HEK293T (cell line): ENCODE measurements at regions not wholly inside any gene's neighbourhood (a gene's known extent, or its start where the extent isn't known, plus 50 kb on each side); places are given as distances from the start of the nearest gene placed in this dataset.
"Not testable (repeated sequence)": the region's sequence is repeated elsewhere in the genome, so short reads cannot be mapped to it uniquely, and the experiment has no call there.

Experiments
- CTCF ChIA-PET: fragments of 350-600 bp; formaldehyde crosslinking; extraction: SDS; loops from one replicate; lab custom pipeline; 2021; ENCODE audit warnings: antibody characterized with exemption, inconsistent platforms; lab: Yijun Ruan, JAX
- POLR2A ChIA-PET: fragments of 350-600 bp; formaldehyde crosslinking; extraction: SDS; loops from one replicate; lab custom pipeline; 2020; ENCODE audit warnings: antibody characterized with exemption, inconsistent platforms; lab: Yijun Ruan, JAX
- DNase-seq: peaks from one replicate; pipeline ENCODE4 v3.0.0; 2012; ENCODE audit warnings: mixed read lengths; ENCODE audit errors: extremely low spot score
- ARNT ChIP-seq: fragments of 450-650 bp; IDR thresholded peaks from 2 replicates; pipeline ENCODE4 v1.6.1; 2017; ENCODE audit warnings: mild to moderate bottlenecking
- BHLHE40 ChIP-seq: fragments of 450-650 bp; IDR thresholded peaks from 2 replicates; pipeline ENCODE4 v1.6.1; 2016; ENCODE audit warnings: mild to moderate bottlenecking, moderate library complexity, borderline replicate concordance
- CTBP1 ChIP-seq: fragments of 450-650 bp; IDR thresholded peaks from 2 replicates; pipeline ENCODE4 v1.6.1; 2016; ENCODE audit warnings: borderline replicate concordance
- ELF4 ChIP-seq: fragments of 450-650 bp; IDR thresholded peaks from 2 replicates; pipeline ENCODE4 v1.6.1; 2017; ENCODE audit warnings: antibody characterized with exemption
- FOXA1 ChIP-seq: fragments of 450-650 bp; IDR thresholded peaks from 2 replicates; pipeline ENCODE4 v1.6.1; 2016; ENCODE audit warnings: mild to moderate bottlenecking
- FOXK2 ChIP-seq: fragments of 450-650 bp; IDR thresholded peaks from 2 replicates; pipeline ENCODE4 v1.6.1; 2016; ENCODE audit warnings: mild to moderate bottlenecking
- FOXM1 ChIP-seq: fragments of 450-650 bp; IDR thresholded peaks from 2 replicates; pipeline ENCODE4 v1.6.1; 2017; ENCODE audit warnings: mild to moderate bottlenecking, borderline replicate concordance
- HDGF ChIP-seq: fragments of 450-650 bp; IDR thresholded peaks from 2 replicates; pipeline ENCODE4 v1.6.1; 2017; ENCODE audit warnings: antibody characterized with exemption, borderline replicate concordance
- L3MBTL2 ChIP-seq: fragments of 450-650 bp; conservative IDR thresholded peaks from 2 replicates; pipeline ENCODE4 v1.6.1; 2016; ENCODE audit warnings: mild to moderate bottlenecking
- LEF1 ChIP-seq: fragments of 450-650 bp; IDR thresholded peaks from 2 replicates; pipeline ENCODE4 v1.6.1; 2017; ENCODE audit warnings: mild to moderate bottlenecking, borderline replicate concordance
- NFRKB ChIP-seq: fragments of 450-650 bp; IDR thresholded peaks from 2 replicates; pipeline ENCODE4 v1.6.1; 2016; ENCODE audit warnings: mild to moderate bottlenecking, moderate library complexity
- PKNOX1 ChIP-seq: fragments of 450-650 bp; IDR thresholded peaks from 2 replicates; pipeline ENCODE4 v1.6.1; 2016
- SP1 ChIP-seq: fragments of 450-650 bp; IDR thresholded peaks from 2 replicates; pipeline ENCODE4 v1.6.1; 2017
- SUZ12 ChIP-seq: fragments of 450-650 bp; IDR thresholded peaks from 2 replicates; pipeline ENCODE4 v1.6.1; 2016; ENCODE audit warnings: mild to moderate bottlenecking
- TARDBP ChIP-seq: fragments of 450-650 bp; IDR thresholded peaks from 2 replicates; pipeline ENCODE4 v1.6.1; 2016
- ZNF384 ChIP-seq: fragments of 450-650 bp; IDR thresholded peaks from 2 replicates; pipeline ENCODE4 v1.6.1; 2016

GRCh38 chr9:18274693-18275092, 199.3 kb upstream of the ADAMTSL1 start:
- TF ChIP-seq FOXM1: no peak
- TF ChIP-seq FOXK2: no peak
- TF ChIP-seq SP1: no peak
- no peak for TF ChIP-seq L3MBTL2
- no peak for TF ChIP-seq NFRKB
- ChIA-PET CTCF (no interaction called here), POLR2A (no interaction called here)
- no peak for DNase-seq

- ChIA-PET POLR2A (no interaction called here), CTCF (no interaction called here)
- DNase-seq: no peak
- no peak for TF ChIP-seq FOXK2
- TF ChIP-seq TARDBP: no peak
- TF ChIP-seq HDGF: no peak
- TF ChIP-seq PKNOX1: no peak
- TF ChIP-seq BHLHE40: no peak
- TF ChIP-seq NFRKB: no peak
- TF ChIP-seq ZNF384: no peak
- no peak for TF ChIP-seq ARNT
- TF ChIP-seq SUZ12: no peak
- no peak for TF ChIP-seq CTBP1
These were observed 198.5 kb upstream of the ADAMTSL1 start for GRCh38 chr9:18275313-18275990.

- CTCF ChIA-PET: no interaction called here
- DNase-seq: no peak
- TF ChIP-seq NFRKB (no peak), FOXA1 (no peak), HDGF (no peak), SUZ12 (no peak), CTBP1 (no peak), L3MBTL2 (no peak), LEF1 (no peak), BHLHE40 (no peak), ZNF384 (no peak), SP1 (no peak), ELF4 (no peak), ARNT (no peak), FOXM1 (no peak), FOXK2 (no peak)
- POLR2A ChIA-PET: no interaction called here
These were observed 192.7 kb upstream of the ADAMTSL1 start for GRCh38 chr9:18281291-18281690.

DNA sequence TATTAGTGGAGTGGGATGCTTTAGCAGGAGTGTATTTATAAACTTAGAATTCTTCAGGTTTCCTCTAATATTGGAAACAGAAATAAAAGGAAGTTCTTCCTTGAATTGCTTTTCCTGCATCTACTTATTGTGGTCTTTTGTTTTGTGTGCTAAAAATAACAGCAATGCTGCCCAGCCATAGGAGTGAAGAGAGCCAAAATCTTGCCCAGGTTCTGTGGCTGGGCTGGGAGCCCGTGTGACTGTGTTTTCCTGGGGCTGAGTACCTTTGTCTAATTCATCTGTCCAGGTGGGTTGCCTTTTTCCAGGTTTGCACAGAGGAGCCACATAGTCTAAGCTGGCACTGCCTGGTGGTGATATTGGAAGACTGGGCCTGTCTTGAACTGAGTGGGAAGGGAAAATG, 179.7 kb upstream of the ADAMTSL1 start:
- ChIA-PET CTCF (no interaction called here), POLR2A (no interaction called here)

DNA sequence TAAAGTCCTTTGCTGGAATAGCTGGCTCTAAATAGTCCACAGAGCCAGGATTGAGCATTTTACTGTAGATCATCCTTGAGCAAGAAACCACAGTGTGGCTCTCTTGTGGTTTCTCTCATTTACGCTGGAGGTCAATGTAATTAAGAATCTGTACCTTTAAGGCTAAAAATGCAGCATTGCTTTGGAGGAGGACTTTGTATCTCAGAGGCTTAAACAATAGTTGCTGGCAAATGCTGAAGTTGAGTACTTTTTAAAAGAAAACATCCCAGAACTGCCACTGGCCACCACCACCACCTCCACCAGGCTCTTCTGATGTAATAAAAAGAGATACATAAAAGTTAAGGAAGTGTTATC, 177.3 kb upstream of the ADAMTSL1 start:
- DNase-seq: no peak
- POLR2A ChIA-PET: no interaction called here

More for the DNA sequence above, 179.7 kb upstream of the ADAMTSL1 start:
- DNase-seq: no peak
- TF ChIP-seq FOXA1 (no peak), ELF4 (no peak), TARDBP (no peak), ARNT (no peak), L3MBTL2 (no peak), CTBP1 (no peak), SP1 (no peak), FOXK2 (no peak), PKNOX1 (no peak), NFRKB (no peak), ZNF384 (no peak), BHLHE40 (no peak), FOXM1 (no peak), LEF1 (no peak), SUZ12 (no peak), HDGF (no peak)

GRCh38 chr9:18297056-18297841, 176.7 kb upstream of the ADAMTSL1 start:
- ChIA-PET CTCF (interaction anchor here (0.7 to 0.8 kb wide), 2 partner anchors 46 to 471 kb away, joined by 3 read pairs; no protein-coding TSS in a partner anchor), POLR2A (no interaction called here)
- DNase-seq: peak; percentile 36
- TF ChIP-seq FOXM1 (no peak), FOXK2 (no peak), SUZ12 (no peak), BHLHE40 (no peak)

More for the DNA sequence above, 177.3 kb upstream of the ADAMTSL1 start:
- TF ChIP-seq HDGF (no peak), FOXA1 (no peak)
- CTCF ChIA-PET: no interaction called here

GRCh38 chr9:18299449-18299848, 174.5 kb upstream of the ADAMTSL1 start:
- ChIA-PET CTCF (no interaction called here), POLR2A (no interaction called here)
- TF ChIP-seq CTBP1 (no peak), PKNOX1 (no peak), FOXK2 (no peak), HDGF (no peak), ARNT (no peak), ZNF384 (no peak), L3MBTL2 (no peak), FOXA1 (no peak), LEF1 (no peak), TARDBP (no peak), BHLHE40 (no peak), SUZ12 (no peak), ELF4 (no peak), FOXM1 (no peak), SP1 (no peak), NFRKB (no peak)
- no peak for DNase-seq

DNA sequence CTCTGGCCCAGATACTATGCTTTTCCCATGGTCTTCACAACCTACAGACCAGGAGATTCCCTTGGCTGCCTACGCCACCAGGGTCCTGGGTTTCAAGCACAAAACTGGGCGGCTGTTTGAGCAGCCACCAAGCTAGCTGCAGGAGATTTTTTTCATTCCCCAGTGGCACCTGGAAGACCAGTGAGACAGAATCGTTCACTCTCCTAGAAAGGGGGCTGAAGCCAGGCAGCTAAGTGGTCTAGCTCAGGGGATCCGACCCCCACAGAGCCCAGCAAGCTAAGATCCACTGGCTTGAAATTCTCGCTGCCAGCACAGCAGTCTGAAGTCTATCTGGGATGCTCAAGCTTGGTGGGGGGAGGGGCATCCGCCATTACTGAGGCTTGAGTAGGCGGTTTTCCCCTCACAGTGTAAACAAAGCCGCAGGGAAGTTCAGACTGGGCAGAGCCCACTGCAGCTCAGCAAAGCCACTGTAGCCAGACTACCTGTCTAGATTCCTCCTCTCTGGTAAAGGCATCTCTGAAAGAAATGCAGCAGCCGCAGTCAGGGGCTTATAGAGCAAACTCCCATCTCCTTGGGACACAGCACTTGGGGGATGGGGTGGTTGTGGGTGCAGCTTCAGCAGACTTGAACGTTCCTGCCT, 168.7 kb upstream of the ADAMTSL1 start:
- DNase-seq, POLR2A ChIA-PET, CTCF ChIA-PET: not testable (repeated sequence)
